Choroid plexus epithelial cell (primary cell): ENCODE measurements at regions not wholly inside any gene's neighbourhood (a gene's known extent, or its start where the extent isn't known, plus 50 kb on each side); places are given as distances from the start of the nearest gene placed in this dataset.
"Not testable (repeated sequence)": the region's sequence is repeated elsewhere in the genome, so short reads cannot be mapped to it uniquely, and the experiment has no call there.

Experiments used
- DNase-seq: peaks from one replicate; pipeline ENCODE4 v3.0.0-alpha.2; 2010; ENCODE audit warnings: low read depth
- H3K4me3 ChIP-seq: 2 replicates; pipeline ENCODE4 v1.5.1; 2011; ENCODE audit warnings: low read depth, mild to moderate bottlenecking, control low read depth, low read length, moderate library complexity
- CTCF ChIP-seq: conservative IDR thresholded peaks from 2 replicates; pipeline ENCODE4 v1.5.1; 2011; ENCODE audit warnings: low read depth, mild to moderate bottlenecking, control low read depth, inconsistent platforms, low read length, moderate library complexity

- DNase-seq: no peak
- no peak overlapping the region for H3K4me3 ChIP-seq
- no peak for TF ChIP-seq CTCF
Measured at GRCh38 chr1:234956821-234957329, 171.8 kb downstream of the TOMM20 start.

GRCh38 chr1:234955107-234955731, 173.4 kb downstream of the TOMM20 start:
- TF ChIP-seq CTCF: peak; percentile 21
- H3K4me3 ChIP-seq: no peak overlapping the region
- peak; percentile 87 for DNase-seq

- no peak for DNase-seq
- TF ChIP-seq CTCF: no peak
- H3K4me3 ChIP-seq: no peak overlapping the region
Measured at GRCh38 chr1:234954613-234955012, 174.0 kb downstream of the TOMM20 start.

GRCh38 chr1:234953655-234954405, 174.8 kb downstream of the TOMM20 start:
- TF ChIP-seq CTCF: no peak
- no peak for DNase-seq
- no peak overlapping the region for H3K4me3 ChIP-seq

GRCh38 chr1:234950598-234950997, 178.0 kb downstream of the TOMM20 start:
- no peak overlapping the region for H3K4me3 ChIP-seq
- DNase-seq: no peak
- TF ChIP-seq CTCF: no peak

- DNase-seq, H3K4me3 ChIP-seq: not testable (repeated sequence)
Measured at GRCh38 chr1:234949528-234949927, 179.1 kb downstream of the TOMM20 start.

GRCh38 chr1:234944439-234945344, 183.9 kb downstream of the TOMM20 start:
- no peak overlapping the region for H3K4me3 ChIP-seq
- TF ChIP-seq CTCF: no peak
- no peak for DNase-seq
